ENCODE measurements at regions not wholly inside any gene's neighbourhood (a gene's known extent, or its start where the extent isn't known, plus 50 kb on each side); places are given as distances from the start of the nearest gene placed in this dataset.

- TF ChIP-seq CTCF (IDR thresholded peaks at IDR 0.05) (no peak), POLR2A (IDR thresholded peaks at IDR 0.05) (no peak)
Observed at GRCh38 chr13:60282708-60283107, 114.3 kb upstream of the TDRD3 start.
